Neural cell (in vitro differentiated cells): ENCODE measurements at regions not wholly inside any gene's neighbourhood (a gene's known extent, or its start where the extent isn't known, plus 50 kb on each side); places are given as distances from the start of the nearest gene placed in this dataset.

Experiments
- H2AFZ ChIP-seq: fragments of 200-600, 300-800 bp; sonication (generic), shearing (Covaris generic); 2 replicates; pipeline ENCODE4 v1.6.0; 2014; ENCODE audit warnings: low read depth, mild to moderate bottlenecking, antibody characterized with exemption, low read length, moderate library complexity
- H3F3A ChIP-seq: fragments of 200-600 bp; shearing (Covaris generic); 2 replicates; pipeline ENCODE4 v1.6.1; 2016; ENCODE audit warnings: mild to moderate bottlenecking, moderate library complexity, mixed read lengths, antibody characterized with exemption, low read length; ENCODE audit not compliant: insufficient read depth, poor library complexity, severe bottlenecking
- H3K27ac ChIP-seq: fragments of 200-600, 300-800 bp; sonication (generic), shearing (Covaris generic); 2 replicates; pipeline ENCODE4 v1.5.1; 2014; ENCODE audit warnings: mild to moderate bottlenecking, low read length, moderate library complexity
- H3K27me3 ChIP-seq: fragments of 300-800, 200-600 bp; sonication (generic), shearing (Covaris generic); 2 replicates; pipeline ENCODE4 v1.6.0; 2014; ENCODE audit warnings: mild to moderate bottlenecking, low read depth, low read length, moderate library complexity; ENCODE audit not compliant: insufficient read depth
- H3K36me3 ChIP-seq: fragments of 300-800, 200-600 bp; sonication (generic), shearing (Covaris generic); 2 replicates; pipeline ENCODE4 v1.5.1; 2014; ENCODE audit warnings: mild to moderate bottlenecking, antibody characterized with exemption, low read length, moderate library complexity; ENCODE audit not compliant: insufficient read depth
- H3K4me2 ChIP-seq: fragments of 300-800, 200-600 bp; sonication (generic), shearing (Covaris generic); 2 replicates; pipeline ENCODE4 v1.6.0; 2014; ENCODE audit warnings: mild to moderate bottlenecking, low read length
- H3K4me3 ChIP-seq: fragments of 300-800, 200-600 bp; sonication (generic), shearing (Covaris generic); 2 replicates; pipeline ENCODE4 v1.5.1; 2014; ENCODE audit warnings: mild to moderate bottlenecking, low read length, moderate library complexity
- H3K79me2 ChIP-seq: fragments of 200-600 bp; shearing (Covaris generic); replicated peaks from 2 replicates; pipeline ENCODE4 v1.6.0; 2014; ENCODE audit warnings: mild to moderate bottlenecking, low read length, moderate library complexity; ENCODE audit not compliant: insufficient read depth
- H3K9ac ChIP-seq: fragments of 300-800, 200-600 bp; sonication (generic), shearing (Covaris generic); 2 replicates; pipeline ENCODE4 v1.6.1; 2016; ENCODE audit warnings: mild to moderate bottlenecking, low read length, mixed read lengths
- H3K9me2 ChIP-seq: fragments of 200-600 bp; shearing (Covaris generic); 2 replicates; pipeline ENCODE4 v1.6.1; 2016; ENCODE audit warnings: mild to moderate bottlenecking, low read length, mixed read lengths; ENCODE audit not compliant: insufficient read depth
- H3K9me3 ChIP-seq: fragments of 200-600, 300-800 bp; sonication (generic), shearing (Covaris generic); 2 replicates; pipeline ENCODE4 v1.6.1; 2016; ENCODE audit warnings: mild to moderate bottlenecking, mixed run types, low read length, moderate library complexity, mixed read lengths
- H4K20me1 ChIP-seq: fragments of 200-600 bp; shearing (Covaris generic); 2 replicates; pipeline ENCODE4 v1.6.1; 2016; ENCODE audit warnings: mild to moderate bottlenecking, mixed run types; ENCODE audit not compliant: insufficient read depth
- CTCF ChIP-seq: fragments of 450-650 bp; IDR thresholded peaks from 2 replicates; pipeline ENCODE4 v1.5.1; 2014; ENCODE audit warnings: antibody characterized with exemption, mild to moderate bottlenecking, moderate library complexity; ENCODE audit not compliant: poor library complexity, severe bottlenecking
- EP300 ChIP-seq: fragments of 450-650 bp; conservative IDR thresholded peaks from 2 replicates; pipeline ENCODE4 v1.6.1; 2014; ENCODE audit warnings: antibody characterized with exemption, mild to moderate bottlenecking, moderate library complexity; ENCODE audit not compliant: poor library complexity, severe bottlenecking
- EZH2 ChIP-seq: fragments of 200-600, 300-800 bp; shearing (Covaris generic), sonication (generic); IDR thresholded peaks from 2 replicates; pipeline ENCODE4 v1.6.1; 2014; ENCODE audit warnings: antibody characterized with exemption, low read length, borderline replicate concordance, mild to moderate bottlenecking; ENCODE audit not compliant: insufficient read depth, poor library complexity, severe bottlenecking
- MXI1 ChIP-seq: fragments of 450-650 bp; conservative IDR thresholded peaks from 2 replicates; pipeline ENCODE4 v1.6.1; 2014; ENCODE audit warnings: antibody characterized with exemption, mild to moderate bottlenecking; ENCODE audit not compliant: poor library complexity, severe bottlenecking
- POLR2AphosphoS5 ChIP-seq: IDR thresholded peaks from 2 replicates; pipeline ENCODE4 v1.6.1; 2012
- RAD21 ChIP-seq: fragments of 450-650 bp; conservative IDR thresholded peaks from 2 replicates; pipeline ENCODE4 v1.6.1; 2014; ENCODE audit warnings: antibody characterized with exemption, mild to moderate bottlenecking, moderate library complexity
- SMC3 ChIP-seq: fragments of 450-650 bp; conservative IDR thresholded peaks from 2 replicates; pipeline ENCODE4 v1.6.1; 2014; ENCODE audit warnings: antibody characterized with exemption, mild to moderate bottlenecking, moderate library complexity; ENCODE audit not compliant: poor library complexity
- TAF1 ChIP-seq: IDR thresholded peaks from 2 replicates; pipeline ENCODE4 v1.6.1; 2012; ENCODE audit warnings: low read depth
- TF ChIP-seq, protein P1 (sequence below): IDR thresholded peaks from 2 replicates; pipeline ENCODE4 v1.6.1; 2012; ENCODE audit warnings: borderline replicate concordance

- H3K27ac ChIP-seq, result no peak overlapping the region
- no peaks in the 10 kb centered on the region for H3K9me2 ChIP-seq
- no peaks in the 10 kb centered on the region for H3K27me3 ChIP-seq
- no peaks in the 10 kb centered on the region for H3K79me2 ChIP-seq
- H3K4me3 ChIP-seq, result no peak overlapping the region
- H3K9ac ChIP-seq, result no peak overlapping the region
- H3K36me3 ChIP-seq, result no peaks in the 10 kb centered on the region
- no peaks in the 10 kb centered on the region for H3F3A ChIP-seq
- H3K9me3 ChIP-seq, result no peaks in the 10 kb centered on the region
- TF ChIP-seq MXI1 (no peak), POLR2AphosphoS5 (no peak), EP300 (no peak), EZH2 (no peak), CTCF (peak; percentile 86), RAD21 (peak; percentile 91), TAF1 (no peak), SMC3 (peak; percentile 91)
- TF ChIP-seq, protein P1, sequence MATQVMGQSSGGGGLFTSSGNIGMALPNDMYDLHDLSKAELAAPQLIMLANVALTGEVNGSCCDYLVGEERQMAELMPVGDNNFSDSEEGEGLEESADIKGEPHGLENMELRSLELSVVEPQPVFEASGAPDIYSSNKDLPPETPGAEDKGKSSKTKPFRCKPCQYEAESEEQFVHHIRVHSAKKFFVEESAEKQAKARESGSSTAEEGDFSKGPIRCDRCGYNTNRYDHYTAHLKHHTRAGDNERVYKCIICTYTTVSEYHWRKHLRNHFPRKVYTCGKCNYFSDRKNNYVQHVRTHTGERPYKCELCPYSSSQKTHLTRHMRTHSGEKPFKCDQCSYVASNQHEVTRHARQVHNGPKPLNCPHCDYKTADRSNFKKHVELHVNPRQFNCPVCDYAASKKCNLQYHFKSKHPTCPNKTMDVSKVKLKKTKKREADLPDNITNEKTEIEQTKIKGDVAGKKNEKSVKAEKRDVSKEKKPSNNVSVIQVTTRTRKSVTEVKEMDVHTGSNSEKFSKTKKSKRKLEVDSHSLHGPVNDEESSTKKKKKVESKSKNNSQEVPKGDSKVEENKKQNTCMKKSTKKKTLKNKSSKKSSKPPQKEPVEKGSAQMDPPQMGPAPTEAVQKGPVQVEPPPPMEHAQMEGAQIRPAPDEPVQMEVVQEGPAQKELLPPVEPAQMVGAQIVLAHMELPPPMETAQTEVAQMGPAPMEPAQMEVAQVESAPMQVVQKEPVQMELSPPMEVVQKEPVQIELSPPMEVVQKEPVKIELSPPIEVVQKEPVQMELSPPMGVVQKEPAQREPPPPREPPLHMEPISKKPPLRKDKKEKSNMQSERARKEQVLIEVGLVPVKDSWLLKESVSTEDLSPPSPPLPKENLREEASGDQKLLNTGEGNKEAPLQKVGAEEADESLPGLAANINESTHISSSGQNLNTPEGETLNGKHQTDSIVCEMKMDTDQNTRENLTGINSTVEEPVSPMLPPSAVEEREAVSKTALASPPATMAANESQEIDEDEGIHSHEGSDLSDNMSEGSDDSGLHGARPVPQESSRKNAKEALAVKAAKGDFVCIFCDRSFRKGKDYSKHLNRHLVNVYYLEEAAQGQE, result no peak
- no peak overlapping the region for H3K4me2 ChIP-seq
- no peak overlapping the region for H2AFZ ChIP-seq
- H4K20me1 ChIP-seq, result no peaks in the 10 kb centered on the region
Observed at GRCh38 chr7:124155432-124156022, 122.7 kb upstream of the TMEM229A start.

DNA sequence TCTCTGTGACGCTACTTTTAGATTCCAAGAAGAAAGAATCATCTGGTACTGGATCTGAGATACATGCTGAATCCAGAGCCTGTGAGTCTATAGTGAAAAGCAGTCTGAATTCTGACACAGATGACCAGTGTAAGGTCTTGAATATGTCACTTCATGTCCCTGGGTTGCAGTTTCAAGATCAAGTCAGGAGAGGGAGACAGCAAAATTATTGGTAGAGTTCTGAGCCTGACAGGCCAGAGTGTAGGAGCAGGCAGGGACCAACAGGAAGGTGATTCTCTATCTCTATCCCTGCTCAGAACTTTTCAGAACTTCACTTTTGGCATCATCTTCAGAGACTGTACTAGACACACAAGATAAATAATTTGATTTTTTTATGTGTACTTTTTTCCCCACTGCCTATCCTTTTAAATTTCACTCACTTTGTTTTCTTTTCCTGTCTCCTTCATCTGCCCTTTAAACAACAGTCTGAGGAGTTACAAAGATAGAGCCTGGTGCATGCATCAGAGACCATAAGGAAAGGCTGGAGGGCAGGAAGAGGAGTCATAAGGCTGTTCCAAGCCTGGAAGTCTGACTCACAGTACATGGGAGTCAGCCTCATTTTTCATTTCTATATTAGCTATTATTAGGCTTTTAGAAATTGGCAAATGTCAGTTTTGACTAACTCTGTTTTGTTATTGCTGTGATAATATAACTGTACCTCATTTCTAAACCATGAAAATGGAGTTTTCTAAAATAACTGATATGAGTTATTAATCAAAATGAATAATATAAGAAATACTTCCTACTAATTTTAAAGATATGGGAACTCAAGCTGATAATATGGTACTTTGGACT, 120.2 kb upstream of the TMEM229A start:
- H3K27me3 ChIP-seq, result no peaks in the 10 kb centered on the region
- TF ChIP-seq SMC3 (peak; percentile 57), EZH2 (no peak), MXI1 (no peak), RAD21 (peak; percentile 41), CTCF (peak; percentile 38)
- TF ChIP-seq, protein P1, result no peak
- H4K20me1 ChIP-seq, result no peaks in the 10 kb centered on the region
- H3K9me3 ChIP-seq, result no peaks in the 10 kb centered on the region
- H3K9me2 ChIP-seq, result no peaks in the 10 kb centered on the region
- H2AFZ ChIP-seq, result no peak overlapping the region
- H3K4me3 ChIP-seq, result no peak overlapping the region
- no peak overlapping the region for H3K9ac ChIP-seq
- no peak overlapping the region for H3K27ac ChIP-seq
- no peaks in the 10 kb centered on the region for H3F3A ChIP-seq
- H3K36me3 ChIP-seq, result no peaks in the 10 kb centered on the region
- H3K79me2 ChIP-seq, result no peaks in the 10 kb centered on the region
- no peak overlapping the region for H3K4me2 ChIP-seq
